ENCODE measurements at regions not wholly inside any gene's neighbourhood (a gene's known extent, or its start where the extent isn't known, plus 50 kb on each side); places are given as distances from the start of the nearest gene placed in this dataset.

GRCh38 chr13:111950697-111951096, 116.3 kb upstream of the SOX1 start:
- Mint-ChIP-seq H3K4me1 (no peaks in the 10 kb centered on the region), H3K4me3 (no peak overlapping the region), H3K27me3 (no peaks in the 10 kb centered on the region), H3K36me3 (no peaks in the 10 kb centered on the region), H3K9me3 (peaks cover 0 to 15% (median 14%) of the 10 kb centered on the region in 3 donors), H3K27ac (peak overlapping the region in 1 of 3 donors; percentile 59)

- H3K9me3 Mint-ChIP-seq, result peaks cover 0 to 15% (median 14%) of the 10 kb centered on the region in 3 donors
- no peaks in the 10 kb centered on the region for H3K27me3 Mint-ChIP-seq
- H3K4me3 Mint-ChIP-seq, result no peak overlapping the region
- H3K4me1 Mint-ChIP-seq, result no peaks in the 10 kb centered on the region
- H3K36me3 Mint-ChIP-seq, result no peaks in the 10 kb centered on the region
- H3K27ac Mint-ChIP-seq, result no peak overlapping the region
Observed at GRCh38 chr13:111952032-111952431, 114.9 kb upstream of the SOX1 start.

- Mint-ChIP-seq H3K36me3 (no peaks in the 10 kb centered on the region), H3K27ac (no peak overlapping the region), H3K4me3 (peak overlapping the region in 1 of 4 donors; percentile 28), H3K9me3 (peaks cover 0 to 15% (median 14%) of the 10 kb centered on the region in 3 donors), H3K4me1 (no peaks in the 10 kb centered on the region), H3K27me3 (no peaks in the 10 kb centered on the region)
Observed at GRCh38 chr13:111952814-111953213, 114.1 kb upstream of the SOX1 start.

GRCh38 chr13:111953546-111954178, 113.3 kb upstream of the SOX1 start:
- Mint-ChIP-seq H3K9me3 (peaks cover 0 to 12% (median 11%) of the 10 kb centered on the region in 3 donors), H3K27me3 (no peaks in the 10 kb centered on the region), H3K4me3 (no peak overlapping the region)

GRCh38 chr13:111954661-111955411, 112.1 kb upstream of the SOX1 start:
- H3K36me3 Mint-ChIP-seq, result no peaks in the 10 kb centered on the region
- no peaks in the 10 kb centered on the region for H3K27me3 Mint-ChIP-seq
- H3K27ac Mint-ChIP-seq, result no peak overlapping the region
- no peak overlapping the region for H3K4me3 Mint-ChIP-seq
- H3K4me1 Mint-ChIP-seq, result no peaks in the 10 kb centered on the region
- H3K9me3 Mint-ChIP-seq, result peaks cover 0 to 11% (median 8%) of the 10 kb centered on the region in 3 donors

More at GRCh38 chr13:111953546-111954178, 113.3 kb upstream of the SOX1 start:
- Mint-ChIP-seq H3K4me1 (no peaks in the 10 kb centered on the region), H3K36me3 (no peaks in the 10 kb centered on the region), H3K27ac (peak overlapping the region in 1 of 3 donors; percentile 80)

GRCh38 chr13:111955412-111956065, 111.4 kb upstream of the SOX1 start:
- H3K36me3 Mint-ChIP-seq, result no peaks in the 10 kb centered on the region
- H3K4me1 Mint-ChIP-seq, result no peaks in the 10 kb centered on the region
- H3K27me3 Mint-ChIP-seq, result no peaks in the 10 kb centered on the region
- no peak overlapping the region for H3K4me3 Mint-ChIP-seq
- H3K9me3 Mint-ChIP-seq, result peaks cover 0 to 11% (median 8%) of the 10 kb centered on the region in 3 donors
- H3K27ac Mint-ChIP-seq, result no peak overlapping the region

GRCh38 chr13:111956261-111957151, 110.4 kb upstream of the SOX1 start:
- Mint-ChIP-seq H3K9me3 (peaks cover 0 to 8% (median 2%) of the 10 kb centered on the region in 3 donors), H3K27me3 (no peaks in the 10 kb centered on the region)

GRCh38 chr13:111957913-111958450, 109.0 kb upstream of the SOX1 start:
- no peak overlapping the region for H3K27ac Mint-ChIP-seq
- H3K36me3 Mint-ChIP-seq, result no peaks in the 10 kb centered on the region
- H3K9me3 Mint-ChIP-seq, result peaks cover 0 to 8% (median 0%) of the 10 kb centered on the region in 3 donors
- H3K4me1 Mint-ChIP-seq, result no peaks in the 10 kb centered on the region
- H3K27me3 Mint-ChIP-seq, result no peaks in the 10 kb centered on the region
- no peak overlapping the region for H3K4me3 Mint-ChIP-seq

More at GRCh38 chr13:111956261-111957151, 110.4 kb upstream of the SOX1 start:
- Mint-ChIP-seq H3K4me1 (no peaks in the 10 kb centered on the region), H3K27ac (no peak overlapping the region), H3K4me3 (no peak overlapping the region), H3K36me3 (no peaks in the 10 kb centered on the region)

- H3K4me3 Mint-ChIP-seq, result no peak overlapping the region
- no peaks in the 10 kb centered on the region for H3K27me3 Mint-ChIP-seq
- H3K36me3 Mint-ChIP-seq, result no peaks in the 10 kb centered on the region
- H3K4me1 Mint-ChIP-seq, result no peaks in the 10 kb centered on the region
- H3K9me3 Mint-ChIP-seq, result peaks cover 0 to 6% (median 0%) of the 10 kb centered on the region in 3 donors
- H3K27ac Mint-ChIP-seq, result no peak overlapping the region
Observed at GRCh38 chr13:111958612-111959395, 108.1 kb upstream of the SOX1 start.

- H3K27me3 Mint-ChIP-seq, result no peaks in the 10 kb centered on the region
- no peak overlapping the region for H3K27ac Mint-ChIP-seq
- H3K4me3 Mint-ChIP-seq, result no peak overlapping the region
- no peaks in the 10 kb centered on the region for H3K36me3 Mint-ChIP-seq
- no peaks in the 10 kb centered on the region for H3K4me1 Mint-ChIP-seq
- H3K9me3 Mint-ChIP-seq, result peaks cover 0 to under 1% (median 0%) of the 10 kb centered on the region in 3 donors
Observed at GRCh38 chr13:111960152-111960772, 106.7 kb upstream of the SOX1 start.

GRCh38 chr13:111961236-111961635, 105.7 kb upstream of the SOX1 start:
- Mint-ChIP-seq H3K27me3 (no peaks in the 10 kb centered on the region), H3K27ac (no peak overlapping the region)

GRCh38 chr13:111961651-111962192, 105.2 kb upstream of the SOX1 start:
- Mint-ChIP-seq H3K27me3 (no peaks in the 10 kb centered on the region), H3K27ac (no peak overlapping the region), H3K4me1 (no peaks in the 10 kb centered on the region), H3K4me3 (no peak overlapping the region), H3K9me3 (peaks cover 0 to 2% (median 0%) of the 10 kb centered on the region in 3 donors), H3K36me3 (no peaks in the 10 kb centered on the region)

More at GRCh38 chr13:111961236-111961635, 105.7 kb upstream of the SOX1 start:
- Mint-ChIP-seq H3K4me1 (no peaks in the 10 kb centered on the region), H3K4me3 (no peak overlapping the region), H3K9me3 (peaks cover 0 to 2% (median 0%) of the 10 kb centered on the region in 3 donors), H3K36me3 (no peaks in the 10 kb centered on the region)

GRCh38 chr13:111962431-111962891, 104.5 kb upstream of the SOX1 start:
- no peaks in the 10 kb centered on the region for H3K4me1 Mint-ChIP-seq
- no peaks in the 10 kb centered on the region for H3K36me3 Mint-ChIP-seq
- no peak overlapping the region for H3K27ac Mint-ChIP-seq
- peaks cover 0 to 2% (median under 1%) of the 10 kb centered on the region in 3 donors for H3K9me3 Mint-ChIP-seq
- H3K4me3 Mint-ChIP-seq, result no peak overlapping the region
- no peaks in the 10 kb centered on the region for H3K27me3 Mint-ChIP-seq

Data from IgD-negative memory B cell (primary cell).